ENCODE measurements at regions not wholly inside any gene's neighbourhood (a gene's known extent, or its start where the extent isn't known, plus 50 kb on each side); places are given as distances from the start of the nearest gene placed in this dataset.

- TF ChIP-seq CTCF (IDR thresholded peaks at IDR 0.05) = no peak
- no peak for TF ChIP-seq POLR2A (IDR thresholded peaks at IDR 0.05)
These were observed 246.3 kb upstream of the SEMA6D start for GRCh38 chr15:47470983-47471382.

Measured in esophagus squamous epithelium (tissue), 4 donors.